ENCODE measurements at regions not wholly inside any gene's neighbourhood (a gene's known extent, or its start where the extent isn't known, plus 50 kb on each side); places are given as distances from the start of the nearest gene placed in this dataset.

DNA sequence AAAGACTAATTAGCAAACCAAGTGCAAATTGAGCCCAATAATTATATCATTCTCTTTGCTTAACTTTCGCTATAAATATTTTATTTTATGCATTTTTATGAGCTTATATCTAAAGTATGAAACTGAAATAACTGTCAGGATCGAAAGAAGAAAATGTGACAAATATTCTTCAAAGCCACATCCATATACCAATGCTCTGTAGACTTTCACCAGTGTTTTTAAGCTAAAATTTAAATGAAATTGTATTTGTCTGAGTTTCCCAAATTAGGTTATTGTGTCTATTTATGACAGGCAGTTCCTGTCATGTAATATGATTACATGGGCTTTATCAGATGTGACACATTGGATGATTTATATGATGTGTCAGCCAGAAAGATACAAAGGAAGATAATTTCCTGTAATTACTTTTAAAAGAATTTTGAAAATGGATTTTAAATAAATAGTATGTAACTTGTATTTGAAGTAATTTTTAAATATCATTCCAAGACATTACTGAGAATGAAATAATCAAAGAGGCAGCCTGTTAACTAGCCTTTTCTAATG lies 317.9 kb upstream of the KLF6 start:
- TF ChIP-seq, protein P1, sequence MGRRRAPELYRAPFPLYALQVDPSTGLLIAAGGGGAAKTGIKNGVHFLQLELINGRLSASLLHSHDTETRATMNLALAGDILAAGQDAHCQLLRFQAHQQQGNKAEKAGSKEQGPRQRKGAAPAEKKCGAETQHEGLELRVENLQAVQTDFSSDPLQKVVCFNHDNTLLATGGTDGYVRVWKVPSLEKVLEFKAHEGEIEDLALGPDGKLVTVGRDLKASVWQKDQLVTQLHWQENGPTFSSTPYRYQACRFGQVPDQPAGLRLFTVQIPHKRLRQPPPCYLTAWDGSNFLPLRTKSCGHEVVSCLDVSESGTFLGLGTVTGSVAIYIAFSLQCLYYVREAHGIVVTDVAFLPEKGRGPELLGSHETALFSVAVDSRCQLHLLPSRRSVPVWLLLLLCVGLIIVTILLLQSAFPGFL (CRISPR knock-in tag; IDR thresholded peaks at IDR 0.05; ENCODE audit: borderline replicate concordance) = no peak
- TF ChIP-seq CTCF (IDR thresholded peaks at IDR 0.05) (no peak), ATF6 (CRISPR knock-in tag; IDR thresholded peaks at IDR 0.05) (no peak), IRF2 (CRISPR knock-in tag; IDR thresholded peaks at IDR 0.05; ENCODE audit: borderline replicate concordance, low read depth) (no peak), SP1 (CRISPR knock-in tag; conservative IDR thresholded peaks at IDR 0.05) (no peak)
